ENCODE measurements at regions not wholly inside any gene's neighbourhood (a gene's known extent, or its start where the extent isn't known, plus 50 kb on each side); places are given as distances from the start of the nearest gene placed in this dataset.

- no peak for TF ChIP-seq SP1 (CRISPR knock-in tag; IDR thresholded peaks at IDR 0.05)
- TF ChIP-seq ZBTB33 (CRISPR knock-in tag; IDR thresholded peaks at IDR 0.05): no peak
- TF ChIP-seq CTCF (IDR thresholded peaks at IDR 0.05 in 2 of 3, conservative IDR thresholded peaks at IDR 0.05 in 1 of 3; ENCODE audit: insufficient read depth in 2 of 3, low read depth in 1 of 3, low read length in 3 of 3): no peak
Measured at GRCh38 chr13:69287050-69287698, 820.5 kb upstream of the ATXN8OS start.

Data from K562 (cell line).